ENCODE measurements at regions not wholly inside any gene's neighbourhood (a gene's known extent, or its start where the extent isn't known, plus 50 kb on each side); places are given as distances from the start of the nearest gene placed in this dataset.

- no peaks in the 10 kb centered on the region for H3K27me3 ChIP-seq (ENCODE audit: control insufficient read depth, insufficient read depth, low read length)
- no peak overlapping the region for H3K9ac ChIP-seq (ENCODE audit: low read length)
- no peak overlapping the region for H3K27ac ChIP-seq (ENCODE audit: low read length)
Measured at GRCh38 chr15:38859574-38859973, 295.0 kb upstream of the RASGRP1 start.

GRCh38 chr15:38860253-38860652 is 295.6 kb upstream of the RASGRP1 start:
- H3K9me3 ChIP-seq (ENCODE audit: control insufficient read depth, low read depth, low read length) = no peaks in the 10 kb centered on the region
- no peak overlapping the region for H3K27ac ChIP-seq (ENCODE audit: low read length)
- no peak overlapping the region for H3K4me3 ChIP-seq (ENCODE audit: low read length)
- no peaks in the 10 kb centered on the region for H3K4me1 ChIP-seq (ENCODE audit: control insufficient read depth, low read depth, low read length)
- no peaks in the 10 kb centered on the region for H3K27me3 ChIP-seq (ENCODE audit: control insufficient read depth, insufficient read depth, low read length)
- H3K36me3 ChIP-seq (ENCODE audit: control insufficient read depth, low read depth, low read length) = no peaks in the 10 kb centered on the region
- H3K9ac ChIP-seq (ENCODE audit: low read length) = no peak overlapping the region

More at GRCh38 chr15:38859574-38859973, 295.0 kb upstream of the RASGRP1 start:
- H3K4me3 ChIP-seq (ENCODE audit: low read length) = no peak overlapping the region
- H3K9me3 ChIP-seq (ENCODE audit: control insufficient read depth, low read depth, low read length) = no peaks in the 10 kb centered on the region
- no peaks in the 10 kb centered on the region for H3K36me3 ChIP-seq (ENCODE audit: control insufficient read depth, low read depth, low read length)
- H3K4me1 ChIP-seq (ENCODE audit: control insufficient read depth, low read depth, low read length) = no peaks in the 10 kb centered on the region

- Histone ChIP-seq H3K27me3 (ENCODE audit: control insufficient read depth, insufficient read depth, low read length) (no peaks in the 10 kb centered on the region), H3K4me1 (ENCODE audit: control insufficient read depth, low read depth, low read length) (no peaks in the 10 kb centered on the region), H3K36me3 (ENCODE audit: control insufficient read depth, low read depth, low read length) (no peaks in the 10 kb centered on the region), H3K27ac (ENCODE audit: low read length) (no peak overlapping the region), H3K9me3 (ENCODE audit: control insufficient read depth, low read depth, low read length) (no peaks in the 10 kb centered on the region), H3K4me3 (ENCODE audit: low read length) (no peak overlapping the region), H3K9ac (ENCODE audit: low read length) (no peak overlapping the region)
Measured at GRCh38 chr15:38860674-38861073, 296.1 kb upstream of the RASGRP1 start.

GRCh38 chr15:38861108-38861507 is 296.5 kb upstream of the RASGRP1 start:
- H3K27ac ChIP-seq (ENCODE audit: low read length) = no peak overlapping the region
- H3K4me3 ChIP-seq (ENCODE audit: low read length) = no peak overlapping the region
- H3K4me1 ChIP-seq (ENCODE audit: control insufficient read depth, low read depth, low read length) = no peaks in the 10 kb centered on the region
- H3K27me3 ChIP-seq (ENCODE audit: control insufficient read depth, insufficient read depth, low read length) = no peaks in the 10 kb centered on the region
- H3K9me3 ChIP-seq (ENCODE audit: control insufficient read depth, low read depth, low read length) = no peaks in the 10 kb centered on the region
- no peaks in the 10 kb centered on the region for H3K36me3 ChIP-seq (ENCODE audit: control insufficient read depth, low read depth, low read length)
- H3K9ac ChIP-seq (ENCODE audit: low read length) = no peak overlapping the region

GRCh38 chr15:38862099-38862498 is 297.5 kb upstream of the RASGRP1 start:
- no peaks in the 10 kb centered on the region for H3K4me1 ChIP-seq (ENCODE audit: control insufficient read depth, low read depth, low read length)
- no peaks in the 10 kb centered on the region for H3K9me3 ChIP-seq (ENCODE audit: control insufficient read depth, low read depth, low read length)
- no peak overlapping the region for H3K27ac ChIP-seq (ENCODE audit: low read length)
- H3K27me3 ChIP-seq (ENCODE audit: control insufficient read depth, insufficient read depth, low read length) = no peaks in the 10 kb centered on the region
- no peak overlapping the region for H3K9ac ChIP-seq (ENCODE audit: low read length)
- no peak overlapping the region for H3K4me3 ChIP-seq (ENCODE audit: low read length)
- H3K36me3 ChIP-seq (ENCODE audit: control insufficient read depth, low read depth, low read length) = no peaks in the 10 kb centered on the region

GRCh38 chr15:38863381-38863780 is 298.8 kb upstream of the RASGRP1 start:
- H3K4me3 ChIP-seq (ENCODE audit: low read length) = no peak overlapping the region
- no peak overlapping the region for H3K27ac ChIP-seq (ENCODE audit: low read length)
- no peaks in the 10 kb centered on the region for H3K27me3 ChIP-seq (ENCODE audit: control insufficient read depth, insufficient read depth, low read length)
- H3K9me3 ChIP-seq (ENCODE audit: control insufficient read depth, low read depth, low read length) = no peaks in the 10 kb centered on the region
- H3K36me3 ChIP-seq (ENCODE audit: control insufficient read depth, low read depth, low read length) = no peaks in the 10 kb centered on the region
- no peaks in the 10 kb centered on the region for H3K4me1 ChIP-seq (ENCODE audit: control insufficient read depth, low read depth, low read length)
- no peak overlapping the region for H3K9ac ChIP-seq (ENCODE audit: low read length)

GRCh38 chr15:38864122-38864521 is 299.5 kb upstream of the RASGRP1 start:
- Histone ChIP-seq H3K27ac (ENCODE audit: low read length) (no peak overlapping the region), H3K9me3 (ENCODE audit: control insufficient read depth, low read depth, low read length) (no peaks in the 10 kb centered on the region), H3K36me3 (ENCODE audit: control insufficient read depth, low read depth, low read length) (no peaks in the 10 kb centered on the region)

GRCh38 chr15:38864827-38865581 is 300.4 kb upstream of the RASGRP1 start:
- H3K27ac ChIP-seq (ENCODE audit: low read length) = no peak overlapping the region
- H3K4me3 ChIP-seq (ENCODE audit: low read length) = no peak overlapping the region
- H3K9me3 ChIP-seq (ENCODE audit: control insufficient read depth, low read depth, low read length) = no peaks in the 10 kb centered on the region
- no peaks in the 10 kb centered on the region for H3K4me1 ChIP-seq (ENCODE audit: control insufficient read depth, low read depth, low read length)
- H3K9ac ChIP-seq (ENCODE audit: low read length) = no peak overlapping the region
- H3K27me3 ChIP-seq (ENCODE audit: control insufficient read depth, insufficient read depth, low read length) = no peaks in the 10 kb centered on the region
- H3K36me3 ChIP-seq (ENCODE audit: control insufficient read depth, low read depth, low read length) = no peaks in the 10 kb centered on the region

More at GRCh38 chr15:38864122-38864521, 299.5 kb upstream of the RASGRP1 start:
- Histone ChIP-seq H3K9ac (ENCODE audit: low read length) (no peak overlapping the region), H3K27me3 (ENCODE audit: control insufficient read depth, insufficient read depth, low read length) (no peaks in the 10 kb centered on the region), H3K4me1 (ENCODE audit: control insufficient read depth, low read depth, low read length) (no peaks in the 10 kb centered on the region), H3K4me3 (ENCODE audit: low read length) (no peak overlapping the region)

- Histone ChIP-seq H3K27me3 (ENCODE audit: control insufficient read depth, insufficient read depth, low read length) (no peaks in the 10 kb centered on the region), H3K9me3 (ENCODE audit: control insufficient read depth, low read depth, low read length) (no peaks in the 10 kb centered on the region), H3K27ac (ENCODE audit: low read length) (no peak overlapping the region), H3K4me1 (ENCODE audit: control insufficient read depth, low read depth, low read length) (no peaks in the 10 kb centered on the region), H3K4me3 (ENCODE audit: low read length) (no peak overlapping the region), H3K9ac (ENCODE audit: low read length) (no peak overlapping the region), H3K36me3 (ENCODE audit: control insufficient read depth, low read depth, low read length) (no peaks in the 10 kb centered on the region)
Measured at GRCh38 chr15:38867556-38867955, 302.9 kb upstream of the RASGRP1 start.

- Histone ChIP-seq H3K36me3 (ENCODE audit: control insufficient read depth, low read depth, low read length) (no peaks in the 10 kb centered on the region), H3K4me3 (ENCODE audit: low read length) (no peak overlapping the region), H3K27ac (ENCODE audit: low read length) (no peak overlapping the region), H3K4me1 (ENCODE audit: control insufficient read depth, low read depth, low read length) (peaks cover 4% of the 10 kb centered on the region), H3K27me3 (ENCODE audit: control insufficient read depth, insufficient read depth, low read length) (no peaks in the 10 kb centered on the region), H3K9me3 (ENCODE audit: control insufficient read depth, low read depth, low read length) (no peaks in the 10 kb centered on the region), H3K9ac (ENCODE audit: low read length) (no peak overlapping the region)
Measured at GRCh38 chr15:38868326-38869114, 303.9 kb upstream of the RASGRP1 start.

- no peak overlapping the region for H3K27ac ChIP-seq (ENCODE audit: low read length)
- no peaks in the 10 kb centered on the region for H3K9me3 ChIP-seq (ENCODE audit: control insufficient read depth, low read depth, low read length)
- H3K36me3 ChIP-seq (ENCODE audit: control insufficient read depth, low read depth, low read length) = no peaks in the 10 kb centered on the region
- no peak overlapping the region for H3K4me3 ChIP-seq (ENCODE audit: low read length)
- peaks cover 4% of the 10 kb centered on the region for H3K4me1 ChIP-seq (ENCODE audit: control insufficient read depth, low read depth, low read length)
- no peaks in the 10 kb centered on the region for H3K27me3 ChIP-seq (ENCODE audit: control insufficient read depth, insufficient read depth, low read length)
- H3K9ac ChIP-seq (ENCODE audit: low read length) = no peak overlapping the region
Measured at GRCh38 chr15:38871638-38872037, 307.0 kb upstream of the RASGRP1 start.
